NCI-H82 treated with DMSO at 0.1 percent for 48 hours (cell line): ENCODE measurements at regions not wholly inside any gene's neighbourhood (a gene's known extent, or its start where the extent isn't known, plus 50 kb on each side); places are given as distances from the start of the nearest gene placed in this dataset.
A peak's percentile ranks its signal among the peaks of the same experiment; 100 is the strongest.

Experiments used
- DNase-seq: peaks from one replicate; lab custom pipeline; 2025; ENCODE audit not compliant: unreplicated experiment; lab: John Stamatoyannopoulos, UW

DNA sequence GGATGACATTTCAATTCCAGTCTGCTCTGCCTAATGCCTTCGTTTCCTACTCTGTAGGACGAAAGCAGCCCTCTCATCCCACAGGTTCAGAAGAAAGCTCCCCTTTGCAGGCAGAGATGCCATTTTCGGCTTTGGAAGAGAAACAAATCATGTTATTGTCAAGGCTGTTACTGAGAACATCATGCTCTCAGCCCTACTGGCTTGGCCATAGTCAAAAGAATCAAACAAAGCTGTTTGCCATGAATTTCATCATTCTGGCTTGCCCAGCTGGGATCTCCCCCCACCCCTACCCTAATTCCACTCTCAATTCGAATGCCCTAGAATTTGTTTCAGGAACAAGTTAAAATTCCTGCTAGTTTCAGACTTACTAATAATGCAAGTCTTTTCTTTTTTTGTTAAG is 162.3 kb upstream of the SERP2 start:
- no peak for DNase-seq

DNA sequence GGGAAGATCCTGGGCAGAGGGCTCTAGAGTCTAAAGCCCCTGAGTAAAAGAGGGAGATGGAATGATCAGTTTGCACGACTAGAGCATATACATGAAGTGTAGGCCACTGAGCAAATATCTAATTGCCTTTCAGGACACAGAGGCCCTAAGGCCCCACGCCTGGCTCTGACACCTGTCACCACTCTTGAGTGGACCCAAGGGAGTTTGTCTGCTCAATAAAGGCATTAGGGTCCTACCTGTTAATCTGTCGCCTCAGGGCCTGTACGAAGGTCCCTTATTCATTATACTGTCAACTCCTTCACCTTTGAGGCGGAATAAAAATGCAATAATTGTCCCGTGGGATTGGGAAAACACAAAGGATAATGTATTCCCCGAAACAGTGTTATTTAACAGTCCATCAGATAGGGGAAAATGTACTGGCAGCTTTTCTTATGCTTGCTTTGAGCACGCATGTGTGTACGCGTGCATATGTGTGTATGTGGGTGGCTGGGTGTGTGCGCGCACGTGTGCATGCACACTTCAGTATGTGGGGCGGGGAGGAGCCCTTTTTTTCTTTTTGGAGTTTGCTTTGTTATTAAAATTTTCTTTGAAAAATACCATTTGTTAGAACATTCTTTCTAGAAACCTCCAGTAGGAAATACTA is 161.8 kb upstream of the SERP2 start:
- DNase-seq = peak; percentile 74

DNA sequence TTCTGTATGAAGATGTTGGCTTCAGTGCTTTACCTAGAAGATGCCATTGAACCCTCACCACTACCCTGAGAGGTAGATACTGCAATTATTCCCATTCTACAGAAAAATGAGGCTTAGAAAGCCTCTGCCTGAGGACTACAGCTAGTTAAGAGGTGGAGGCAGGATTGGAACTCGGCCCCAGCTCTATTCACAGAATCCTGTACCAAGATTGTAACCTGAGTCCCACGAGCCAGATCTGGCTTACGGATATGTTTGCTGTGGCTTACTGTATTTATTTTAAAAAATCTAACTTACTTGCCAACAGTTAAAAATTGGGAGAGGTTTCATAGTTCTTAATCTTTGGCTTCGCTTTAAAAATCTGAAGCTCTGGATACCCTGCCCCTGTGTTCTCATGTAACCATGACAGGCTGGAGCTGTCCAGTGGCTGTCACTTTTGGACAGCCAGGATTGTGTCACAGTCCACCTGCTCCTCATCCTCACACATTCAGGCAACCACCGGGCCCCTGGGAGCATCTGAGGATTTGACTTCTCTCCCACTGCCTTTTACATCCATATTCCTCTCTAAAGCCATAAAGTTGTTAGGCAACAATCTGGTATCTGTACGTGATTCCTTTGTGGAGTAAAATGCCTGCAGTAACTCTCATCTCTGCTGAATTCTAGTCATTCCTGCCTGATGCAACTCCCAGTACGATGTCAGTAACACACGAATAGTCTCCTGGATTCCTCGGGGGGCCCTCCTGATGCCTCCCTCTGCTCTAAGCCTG is 160.8 kb upstream of the SERP2 start:
- DNase-seq = no peak

DNA sequence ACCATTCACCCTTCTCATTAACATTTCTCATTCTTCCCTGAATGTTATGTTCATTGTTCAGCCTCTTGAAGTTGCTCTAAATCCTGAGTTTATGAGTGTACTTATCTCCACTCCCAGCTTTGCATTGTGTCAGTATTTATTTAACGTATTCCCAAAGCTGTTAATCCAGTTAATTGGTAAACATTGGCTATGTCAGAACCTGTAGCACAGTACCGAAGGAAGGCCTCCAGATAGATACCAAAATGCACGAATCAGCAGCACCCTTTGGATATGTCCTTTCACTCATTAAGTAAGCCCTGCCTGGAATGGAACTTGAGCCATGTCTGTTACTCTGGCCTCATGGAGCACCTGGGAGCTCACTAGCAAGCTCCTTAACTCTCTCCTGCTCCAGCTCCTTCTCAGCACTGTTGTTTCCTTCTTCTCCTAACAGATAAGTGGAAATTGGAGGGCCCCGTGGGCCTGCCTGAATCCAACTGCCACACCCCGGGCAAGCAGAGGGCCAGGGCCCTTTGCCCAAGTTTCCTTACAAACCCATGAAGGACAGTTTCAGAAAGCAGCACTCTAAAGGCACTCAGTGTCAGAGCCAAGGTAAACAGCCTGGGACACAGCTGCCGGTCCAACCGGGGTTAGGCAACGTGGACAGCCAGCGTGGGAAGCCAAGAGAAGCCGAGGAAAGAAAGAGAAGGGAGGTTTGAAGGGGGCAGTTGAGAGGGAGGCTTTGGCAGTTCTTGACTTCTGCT is 155.0 kb upstream of the SERP2 start:
- peak; percentile 58 for DNase-seq

DNA sequence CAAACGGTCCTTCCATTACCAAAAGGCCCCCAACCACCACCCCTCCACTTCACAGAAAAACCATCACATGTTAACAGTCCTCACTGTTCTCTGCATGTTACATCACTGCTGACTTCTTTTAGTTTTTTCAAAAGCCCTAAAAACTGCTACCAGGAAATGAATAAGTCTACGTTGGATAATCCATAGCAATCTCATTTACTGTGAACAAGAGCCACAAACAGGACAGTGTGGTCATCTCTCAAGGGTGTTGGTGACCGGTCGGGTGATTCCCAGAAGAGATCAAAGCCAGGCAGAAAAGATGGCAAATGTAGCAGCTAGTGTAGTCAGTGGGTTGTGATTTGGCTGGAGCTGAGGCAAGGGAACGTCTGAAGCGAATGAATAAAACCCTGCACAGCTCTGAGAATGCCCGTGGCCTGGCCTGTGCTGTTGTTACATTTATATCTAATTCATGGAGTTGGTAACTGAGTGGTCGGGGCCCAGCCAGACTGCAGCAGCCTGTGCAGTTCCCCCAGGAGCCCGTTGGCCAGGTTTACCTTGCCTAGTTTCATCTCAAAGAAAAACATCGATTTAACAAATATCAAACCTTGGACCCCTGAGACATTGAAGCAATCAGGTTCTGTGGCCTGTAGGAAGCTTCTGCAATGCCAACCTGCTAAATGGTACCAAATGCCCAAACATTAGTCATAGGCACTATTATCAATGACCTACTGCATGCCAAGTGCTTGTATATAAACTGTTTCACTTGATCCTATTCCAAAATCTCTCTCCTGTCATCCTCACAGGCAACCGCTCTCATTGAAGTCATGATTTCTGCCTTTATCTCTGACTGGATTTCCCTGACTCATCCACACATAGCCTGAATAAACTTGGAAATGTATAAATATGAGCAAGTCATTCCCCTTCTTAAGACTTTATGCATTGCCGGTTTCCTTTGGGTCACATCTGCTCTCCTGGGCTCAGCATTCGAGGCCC is 153.8 kb upstream of the SERP2 start:
- DNase-seq = no peak

DNA sequence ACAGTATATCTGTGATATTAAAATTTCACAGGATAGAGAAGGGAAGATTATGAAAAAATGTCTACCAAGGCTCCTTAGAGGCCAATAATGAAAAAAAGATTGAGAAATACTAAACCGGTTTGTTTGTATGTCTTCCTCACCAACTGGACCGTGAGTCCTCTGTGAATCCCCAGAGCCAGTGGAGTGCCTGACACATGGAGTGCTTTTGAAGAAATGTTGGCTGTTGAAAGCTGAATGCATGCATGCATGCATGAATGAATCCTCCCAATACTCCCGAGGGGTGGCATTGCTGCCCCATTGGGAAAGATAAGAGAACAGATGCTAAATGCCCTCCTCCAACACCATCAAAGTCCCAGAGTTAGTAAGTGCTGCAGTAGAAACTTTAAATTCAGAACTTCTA is 152.7 kb upstream of the SERP2 start:
- no peak for DNase-seq

DNA sequence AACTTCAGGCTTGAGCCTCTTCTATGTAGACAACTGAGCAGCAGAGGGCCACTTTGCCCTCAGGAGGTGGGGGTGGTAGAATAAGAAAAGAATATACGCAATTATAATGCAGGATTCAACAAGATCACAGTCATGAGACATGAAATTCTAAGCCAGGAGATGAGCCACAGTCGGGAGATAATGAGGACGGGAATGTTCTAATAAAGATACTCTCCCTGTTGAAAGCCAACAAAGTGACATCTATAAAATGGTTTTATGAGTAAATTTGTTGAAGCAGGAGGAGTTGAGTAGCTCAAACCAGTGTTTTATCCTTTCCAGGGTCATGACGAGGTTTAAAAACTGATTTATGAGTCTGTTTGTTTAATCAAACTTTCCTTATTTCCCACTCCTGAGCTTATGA is 152.0 kb upstream of the SERP2 start:
- no peak for DNase-seq

DNA sequence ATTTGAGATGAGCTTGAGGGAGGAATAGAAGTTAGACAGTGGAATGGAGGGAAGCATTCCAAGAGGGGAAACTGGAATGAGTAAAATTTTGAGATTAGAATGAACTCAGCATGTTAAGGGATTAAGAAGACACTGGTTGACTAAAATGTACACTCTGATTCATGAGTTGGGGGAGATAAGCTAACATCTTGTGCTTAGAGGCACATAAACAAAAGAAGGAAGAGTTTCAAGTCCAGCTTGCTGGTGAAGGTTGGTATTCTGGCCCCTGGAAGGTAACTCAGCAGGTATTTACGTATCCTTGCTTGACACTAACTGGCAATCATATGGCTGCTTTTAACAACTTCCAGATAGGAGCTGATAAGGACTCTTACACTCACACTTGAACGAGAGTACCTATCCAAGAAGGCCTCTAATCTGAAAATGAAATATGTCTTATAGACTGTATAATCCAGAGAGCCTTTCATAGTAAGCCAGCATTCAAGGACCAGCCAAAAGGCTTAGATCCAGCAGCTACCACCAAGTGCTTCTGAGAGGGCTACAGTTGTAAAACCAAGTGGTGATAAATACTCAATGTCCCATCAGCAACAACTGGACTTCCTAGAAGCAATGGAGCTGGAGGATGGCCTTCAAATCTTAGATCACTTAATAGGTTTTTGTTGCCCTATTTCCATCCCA is 149.7 kb upstream of the SERP2 start:
- no peak for DNase-seq

DNA sequence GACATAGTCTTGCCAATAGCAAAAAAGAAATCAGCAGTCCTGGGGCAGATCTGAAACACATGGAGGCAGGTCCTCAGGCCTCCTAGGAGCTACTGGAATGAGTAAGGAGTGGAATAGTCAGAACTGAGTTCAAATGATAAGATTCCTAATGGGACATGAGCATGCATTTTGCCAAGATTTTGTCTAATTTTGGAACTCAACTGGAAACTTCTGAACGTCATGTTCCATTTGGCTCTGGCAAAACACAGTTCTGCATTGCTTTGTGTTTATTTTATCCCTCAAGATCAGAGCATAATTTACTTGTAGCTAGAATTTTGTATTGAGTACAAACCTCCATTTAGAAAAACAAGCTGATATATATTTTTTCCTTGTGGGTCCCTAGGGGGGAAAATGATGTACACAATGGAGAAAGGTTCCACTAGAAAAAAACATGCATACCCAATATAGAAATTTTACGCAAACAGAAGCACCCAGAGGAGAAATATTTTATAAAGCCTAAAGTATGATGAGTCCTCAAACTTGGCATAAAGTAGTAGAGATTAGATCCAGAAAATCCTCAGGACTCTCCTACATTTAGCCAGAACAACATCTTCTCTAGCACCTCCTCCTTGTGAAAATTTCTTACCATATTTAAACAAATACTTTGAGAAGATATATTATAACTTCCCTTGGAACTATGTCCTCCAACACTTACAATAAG is 149.0 kb upstream of the SERP2 start:
- DNase-seq = no peak

DNA sequence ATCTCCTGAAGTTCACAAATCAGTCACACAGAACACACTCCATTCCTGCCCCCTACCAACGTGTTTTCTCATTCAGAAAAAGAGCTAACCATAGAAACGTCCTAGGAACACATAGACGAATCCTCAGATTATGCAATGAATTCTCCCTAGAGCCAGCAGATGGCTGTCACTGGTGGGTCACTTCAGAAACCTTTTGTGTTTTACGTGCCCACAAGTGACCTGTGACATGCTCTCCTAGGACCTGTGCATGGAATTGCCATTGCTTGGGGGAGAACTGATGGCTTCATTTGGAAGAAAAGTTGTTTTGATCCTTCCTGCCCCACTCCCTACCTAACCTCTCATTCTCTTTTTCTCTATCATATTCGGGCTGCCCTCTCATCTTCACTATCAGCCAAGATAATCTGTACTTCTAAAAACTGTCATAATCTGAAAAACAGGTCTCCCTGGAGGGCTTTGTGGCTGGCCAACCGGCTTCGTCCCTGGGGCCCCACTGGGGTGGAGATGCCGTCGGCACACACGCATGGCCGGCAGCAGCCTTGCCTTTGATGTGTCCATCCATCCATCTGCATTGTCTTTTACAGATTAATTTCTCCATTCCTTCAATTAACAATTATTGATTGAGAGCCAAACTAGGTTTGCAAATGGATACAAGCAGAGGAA is 144.1 kb upstream of the SERP2 start:
- DNase-seq = no peak

DNA sequence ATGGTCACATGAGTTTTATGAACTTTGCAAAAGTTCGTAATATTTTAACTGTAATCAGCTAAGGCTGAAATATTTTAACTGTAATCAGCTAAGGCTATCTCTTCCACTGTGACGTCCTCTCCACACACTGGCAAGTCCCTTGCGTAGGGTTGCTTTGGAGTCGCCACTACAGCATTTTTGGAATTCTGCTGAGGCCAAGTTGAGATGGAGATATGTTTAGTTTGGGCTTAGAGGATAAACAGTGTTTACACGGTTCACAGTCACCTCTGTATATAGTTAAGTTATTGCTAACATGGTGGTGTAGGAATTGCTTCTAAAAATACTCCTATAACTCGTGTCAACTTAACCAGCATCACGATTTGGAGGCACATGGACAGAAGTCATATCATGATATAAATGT is 143.6 kb upstream of the SERP2 start:
- no peak for DNase-seq

DNA sequence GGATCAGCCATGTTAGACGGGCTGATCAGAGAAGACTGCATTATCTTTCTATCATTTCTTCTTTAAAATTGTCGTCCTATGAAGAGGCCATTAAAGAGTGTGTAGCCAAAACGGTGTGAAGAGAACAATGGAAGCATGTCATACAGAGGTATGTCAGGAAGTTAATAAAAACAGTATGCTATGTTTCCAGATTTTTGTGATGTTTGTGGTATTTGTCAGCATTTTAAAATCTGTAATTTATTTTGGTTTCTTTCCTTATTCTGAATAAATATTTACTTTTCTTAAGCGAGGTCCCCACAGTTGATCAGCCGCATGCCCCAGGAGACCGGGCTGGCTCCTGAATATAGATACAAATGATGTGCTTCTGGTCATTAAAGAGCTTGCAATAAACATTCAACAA is 142.9 kb upstream of the SERP2 start:
- DNase-seq = no peak

DNA sequence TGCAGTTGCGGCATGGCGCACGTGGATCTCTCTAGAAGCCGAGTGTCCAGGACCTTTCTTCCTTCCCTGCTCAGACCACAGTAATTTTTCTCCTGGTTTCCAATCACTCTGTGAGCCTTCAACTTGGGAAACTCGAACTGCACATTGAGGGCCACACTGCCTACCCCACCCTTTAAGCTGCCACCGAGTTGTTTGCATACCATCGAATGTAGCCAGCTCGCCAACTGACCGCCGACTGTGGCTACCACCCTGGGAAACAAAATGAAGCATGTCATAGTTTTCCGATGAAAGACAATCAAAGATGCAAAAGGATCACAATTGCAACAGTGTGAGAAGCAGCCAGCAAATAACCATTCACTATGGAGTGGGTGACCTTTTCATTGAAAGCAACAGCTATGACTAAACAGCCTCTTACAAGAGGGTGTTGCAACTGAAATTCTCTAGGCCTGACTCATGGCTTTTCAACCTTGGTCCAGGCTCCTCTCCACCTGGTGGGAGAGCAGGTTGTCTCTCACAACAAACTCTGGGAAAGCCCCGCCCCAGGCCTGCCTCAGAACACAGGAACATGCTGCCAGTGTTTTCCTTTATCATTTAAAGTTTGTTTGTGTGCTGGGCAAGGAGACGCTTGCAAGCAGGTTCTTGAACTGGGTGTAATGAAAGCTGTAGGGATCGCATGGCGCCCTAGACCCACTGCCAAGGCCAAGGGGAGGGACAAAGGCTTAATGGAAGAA is 141.7 kb upstream of the SERP2 start:
- DNase-seq = no peak

DNA sequence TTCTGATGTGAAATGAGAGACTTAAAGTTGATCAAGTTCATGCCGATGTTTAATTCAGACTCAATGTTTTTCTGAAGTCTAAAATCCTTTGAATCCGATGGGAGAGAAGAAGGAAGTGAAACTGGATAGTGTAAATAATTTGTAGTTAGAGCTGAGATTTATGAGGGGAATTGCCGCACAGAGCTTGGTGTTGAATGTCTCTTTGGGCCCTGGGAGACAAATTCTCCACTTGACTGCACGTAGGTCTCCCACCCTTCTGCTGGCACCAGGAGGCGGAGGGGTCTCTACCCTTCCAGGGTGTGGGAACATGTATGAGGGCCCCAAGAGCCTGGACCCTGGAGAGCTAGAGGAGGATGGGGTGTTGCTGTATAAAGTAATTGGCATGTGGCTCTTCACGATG is 140.8 kb upstream of the SERP2 start:
- no peak for DNase-seq

DNA sequence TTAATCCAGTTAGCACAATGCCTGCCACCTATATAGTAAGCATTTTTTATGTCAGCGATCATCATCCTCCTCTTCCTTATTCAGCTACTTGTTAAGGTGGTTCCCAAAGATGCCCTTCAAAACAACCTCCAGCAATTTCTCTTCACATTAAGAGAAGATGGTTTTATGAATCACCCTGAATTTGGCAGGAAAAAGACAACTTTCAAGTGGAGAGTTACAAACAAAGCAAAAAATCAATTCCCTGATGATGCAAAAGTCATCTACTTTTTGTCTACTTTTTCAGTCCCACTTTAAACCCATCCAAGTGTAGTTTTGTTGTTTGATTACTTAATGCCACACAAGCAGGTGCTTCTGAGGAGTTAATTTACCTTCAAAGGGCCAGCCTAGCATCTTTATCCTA is 139.1 kb upstream of the SERP2 start:
- DNase-seq = no peak

DNA sequence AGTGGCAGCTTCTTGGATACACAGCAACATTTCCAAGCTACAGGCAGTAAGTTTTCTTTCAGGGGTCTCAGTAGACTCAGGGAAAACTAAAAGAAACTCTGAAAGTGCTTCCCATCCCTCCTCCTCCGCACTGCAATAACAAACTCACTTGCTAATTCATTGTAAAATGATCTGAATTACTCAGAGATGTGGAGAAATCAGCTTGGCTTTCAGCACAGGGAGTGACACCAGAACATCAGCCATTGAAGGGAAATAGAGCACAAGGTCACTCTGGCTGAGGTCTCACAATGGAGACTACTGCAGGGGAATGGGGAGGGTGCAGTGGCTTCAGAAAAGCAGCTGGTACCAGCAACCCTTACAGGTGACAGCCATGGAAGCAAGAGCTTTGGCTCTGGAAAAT is 137.3 kb upstream of the SERP2 start:
- DNase-seq = no peak

DNA sequence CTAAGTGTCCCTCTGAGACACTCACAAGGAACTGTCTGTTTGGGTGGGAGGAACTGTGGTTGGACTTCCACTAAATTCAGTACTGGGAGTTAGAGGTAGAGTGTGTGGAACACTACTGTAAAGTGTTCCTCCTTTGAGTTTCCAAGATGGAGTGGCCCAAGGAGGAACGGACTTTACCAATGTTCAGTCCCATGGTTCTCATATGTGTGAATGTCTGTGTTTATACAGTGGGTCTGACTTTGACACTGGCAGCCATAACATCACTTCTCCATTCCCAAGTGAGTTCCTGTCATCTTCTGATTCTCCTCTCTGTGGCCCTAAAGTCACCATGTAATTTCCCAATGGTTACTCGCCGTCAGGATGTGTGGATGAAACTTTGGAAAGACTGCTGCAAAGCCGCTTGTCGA is 136.8 kb upstream of the SERP2 start:
- DNase-seq = no peak

DNA sequence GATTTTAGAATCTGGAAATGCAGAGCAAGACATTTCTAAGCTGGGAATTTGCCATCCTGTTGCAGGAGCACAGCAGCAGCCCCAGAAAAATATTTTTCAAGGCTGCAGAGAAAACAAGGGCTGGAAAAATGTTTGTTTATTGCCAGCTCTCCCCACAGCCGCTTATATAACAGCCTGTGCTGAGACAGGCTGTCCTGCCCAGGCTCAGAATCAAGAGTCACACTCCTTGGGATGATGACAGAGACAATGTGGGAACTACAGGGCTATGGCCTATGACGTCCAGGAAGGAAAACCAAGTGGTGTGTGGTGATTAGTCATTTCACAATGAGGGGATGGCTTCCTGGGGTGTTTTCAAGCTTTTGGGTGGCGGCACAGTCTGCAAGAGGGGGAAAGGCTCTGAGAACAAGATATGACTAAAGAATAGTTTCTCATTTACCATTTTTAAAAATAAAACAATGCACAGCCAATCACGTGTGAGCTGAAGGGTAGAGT is 136.3 kb upstream of the SERP2 start:
- DNase-seq = no peak
